Spleen (tissue), 11 donors: ENCODE measurements at regions not wholly inside any gene's neighbourhood (a gene's known extent, or its start where the extent isn't known, plus 50 kb on each side); places are given as distances from the start of the nearest gene placed in this dataset.

ENCODE experiments used
- DNase-seq: peaks from one replicate; pipeline ENCODE4 v3.0.0-alpha.2; 2020
- H3K27ac ChIP-seq, 8 donors: fragments of 200-600 bp; sonication (generic) in 7 of 8; 1 replicate in 4 of 8; 2 replicates in 4 of 8; pipeline versions ENCODE4 v1.5.0 to v1.8.0; 2016 to 2021; ENCODE audit warnings: inconsistent platforms in 4 of 8, mild to moderate bottlenecking in 4 of 8, moderate library complexity in 1 of 8
- H3K27me3 ChIP-seq, 7 donors: fragments of 200-600 bp; sonication (generic) in 6 of 7; replicated peaks in 1 of 7; 1 replicate in 4 of 7; 2 replicates in 3 of 7; pipeline versions ENCODE4 v1.5.0 to v1.8.0; 2016 to 2021; ENCODE audit warnings: inconsistent platforms in 3 of 7, mild to moderate bottlenecking in 1 of 7
- H3K36me3 ChIP-seq, 6 donors: fragments of 200-600 bp; sonication (generic) in 5 of 6; 1 replicate in 4 of 6; 2 replicates in 2 of 6; pipeline versions ENCODE4 v1.5.0 to v1.8.0; 2016 to 2021; ENCODE audit warnings: inconsistent platforms in 2 of 6
- H3K4me1 ChIP-seq, 6 donors: fragments of 200-600 bp; sonication (generic) in 5 of 6; 1 replicate in 3 of 6; 2 replicates in 3 of 6; pipeline versions ENCODE4 v1.5.0 to v1.8.0; 2016 to 2021; ENCODE audit warnings: inconsistent platforms in 3 of 6
- H3K4me3 ChIP-seq, 8 donors: fragments of 200-600 bp; sonication (generic) in 7 of 8; 1 replicate in 4 of 8; 2 replicates in 4 of 8; pipeline versions ENCODE4 v1.5.0 to v1.8.0; 2016 to 2021; ENCODE audit warnings: inconsistent platforms in 4 of 8, mild to moderate bottlenecking in 4 of 8, moderate library complexity in 2 of 8
- H3K9me3 ChIP-seq, 8 donors: fragments of 200-600 bp; sonication (generic) in 7 of 8; 1 replicate in 4 of 8; 2 replicates in 4 of 8; pipeline versions ENCODE4 v1.5.0 to v1.8.0; 2016 to 2021; ENCODE audit warnings: inconsistent platforms in 4 of 8
- POLR2A ChIP-seq, 3 donors: fragments of 450-650 bp; IDR thresholded peaks; one replicate each; pipeline ENCODE4 v1.5.1; 2017; ENCODE audit warnings: antibody characterized with exemption in 3 of 3, mild to moderate bottlenecking in 1 of 3
- POLR2AphosphoS5 ChIP-seq, 3 donors: sonication (generic); formaldehyde crosslinking; IDR thresholded peaks; one replicate each; pipeline ENCODE4 v1.5.1; 2017; ENCODE audit warnings: antibody characterized with exemption in 3 of 3
- WGBS, 5 donors: extraction: QIAGEN DNeasy Blood & Tissue Kit in 3 of 5; methylation state at CpG; one replicate each; pipeline versions ENCODE4 v1.1.5 to v1.1.7; 2013 to 2018; 5-methylcytosine and 5-hydroxymethylcytosine counted together
- intact Hi-C: fragments of 100-400 bp; cut with DNase I; formaldehyde crosslinking; loops from one replicate; pipeline ENCODE4 v1.15.0; 2023; ENCODE audit warnings: low total_unique reads
- TF ChIP-seq, protein P1 (sequence below), 11 experiments: fragments of 200-600 bp in 7 of 11; fragments of 450-650 bp in 4 of 11; sonication (generic) in 4 of 11; IDR thresholded peaks in 8 of 11; conservative IDR thresholded peaks in 3 of 11; 1 replicate in 7 of 11; 2 replicates in 4 of 11; pipeline versions ENCODE4 v1.4.0 to v1.8.0; 2016 to 2021; ENCODE audit warnings: antibody characterized with exemption in 11 of 11, inconsistent platforms in 4 of 11, mild to moderate bottlenecking in 1 of 11
- donor health status: healthy with polysubstance abuse.
- donor health status: DM: no; HTN: no; CAD: no; lungs with moderate emphysema.
- donor health status: DM: no; HTN: no; CAD: no.
- donor health status: Bipolar disorder and iron deficiency.
- donor health status: healthy.
- donor health status: DM: no; HTN: no; CAD: no.
- donor health status: DM: yes; HTN: yes; CAD: no.

DNA sequence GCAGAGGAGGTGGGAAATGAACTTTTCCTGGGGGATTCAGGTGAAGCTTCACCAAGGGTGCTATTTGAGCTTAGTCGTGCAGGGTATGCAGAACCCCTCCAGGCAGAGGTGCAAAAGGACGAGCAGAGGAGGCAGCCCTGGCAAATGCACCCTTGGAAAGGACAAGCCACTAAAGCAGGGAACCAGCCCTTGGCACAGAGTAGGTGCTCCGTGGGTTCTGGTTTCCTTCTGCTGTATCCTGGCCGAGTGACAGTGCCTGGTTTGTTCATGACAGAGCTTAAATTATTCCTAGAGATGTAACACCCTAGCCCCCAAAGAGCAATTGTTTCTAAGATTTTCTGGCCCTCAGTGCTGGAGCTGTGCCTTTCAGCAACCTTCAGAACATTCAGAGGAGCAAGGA, 73.4 kb upstream of the SYT6 start:
- H3K4me3 ChIP-seq: no peak overlapping the region
- TF ChIP-seq POLR2AphosphoS5 (IDR thresholded peaks at IDR 0.05) (no peak), POLR2A (IDR thresholded peaks at IDR 0.05) (no peak)
- TF ChIP-seq, protein P1, sequence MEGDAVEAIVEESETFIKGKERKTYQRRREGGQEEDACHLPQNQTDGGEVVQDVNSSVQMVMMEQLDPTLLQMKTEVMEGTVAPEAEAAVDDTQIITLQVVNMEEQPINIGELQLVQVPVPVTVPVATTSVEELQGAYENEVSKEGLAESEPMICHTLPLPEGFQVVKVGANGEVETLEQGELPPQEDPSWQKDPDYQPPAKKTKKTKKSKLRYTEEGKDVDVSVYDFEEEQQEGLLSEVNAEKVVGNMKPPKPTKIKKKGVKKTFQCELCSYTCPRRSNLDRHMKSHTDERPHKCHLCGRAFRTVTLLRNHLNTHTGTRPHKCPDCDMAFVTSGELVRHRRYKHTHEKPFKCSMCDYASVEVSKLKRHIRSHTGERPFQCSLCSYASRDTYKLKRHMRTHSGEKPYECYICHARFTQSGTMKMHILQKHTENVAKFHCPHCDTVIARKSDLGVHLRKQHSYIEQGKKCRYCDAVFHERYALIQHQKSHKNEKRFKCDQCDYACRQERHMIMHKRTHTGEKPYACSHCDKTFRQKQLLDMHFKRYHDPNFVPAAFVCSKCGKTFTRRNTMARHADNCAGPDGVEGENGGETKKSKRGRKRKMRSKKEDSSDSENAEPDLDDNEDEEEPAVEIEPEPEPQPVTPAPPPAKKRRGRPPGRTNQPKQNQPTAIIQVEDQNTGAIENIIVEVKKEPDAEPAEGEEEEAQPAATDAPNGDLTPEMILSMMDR (IDR thresholded peaks at IDR 0.05 in 8 of 11, conservative IDR thresholded peaks at IDR 0.05 in 3 of 11): no peak
- intact Hi-C loops: no loop called here
- 58 to 68% (median 61%) methylated on average over 4 of the region's 4 CpGs for WGBS, 5 donors
- H3K36me3 ChIP-seq: no peaks in the 10 kb centered on the region
- no peaks in the 10 kb centered on the region for H3K4me1 ChIP-seq
- DNase-seq: no peak
- H3K27me3 ChIP-seq: no peaks in the 10 kb centered on the region
- no peaks in the 10 kb centered on the region for H3K9me3 ChIP-seq
- no peak overlapping the region for H3K27ac ChIP-seq

DNA sequence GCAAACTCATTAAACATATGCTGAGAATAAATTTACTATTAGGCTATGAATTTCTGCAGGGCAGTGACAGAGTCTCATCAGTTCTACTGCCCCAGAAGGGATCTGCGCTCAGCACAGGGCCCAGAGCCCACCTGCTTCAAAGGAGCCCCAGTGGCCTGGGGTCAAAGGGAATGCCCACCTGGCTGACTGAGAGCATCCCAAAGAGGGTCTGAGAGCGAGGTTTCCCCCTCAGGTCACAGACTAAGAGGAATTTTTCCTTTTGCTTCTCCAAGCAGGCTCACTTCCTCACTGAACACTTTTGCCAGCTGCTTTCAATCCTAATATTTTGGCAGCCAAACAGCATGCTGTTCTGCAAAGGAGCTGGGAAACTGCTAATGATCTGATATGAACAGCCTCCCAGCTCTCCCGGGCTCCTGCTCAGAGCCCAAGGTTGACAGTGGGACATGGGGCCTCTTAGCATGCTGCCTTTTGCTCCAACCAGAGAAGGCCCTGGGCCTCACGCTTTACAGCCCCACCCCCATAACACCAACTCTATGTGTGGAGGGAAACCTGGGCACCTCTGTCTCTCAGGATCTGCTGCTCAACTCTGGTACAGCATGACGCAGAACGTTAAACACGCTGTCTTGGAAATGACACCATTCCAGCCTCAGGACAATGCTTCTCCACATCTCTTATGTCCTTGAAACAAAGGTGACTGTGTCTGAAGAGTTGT, 70.7 kb upstream of the SYT6 start:
- Histone ChIP-seq H3K4me1 (peaks cover 0 to under 1% (median 0%) of the 10 kb centered on the region in 6 donors), H3K4me3 (no peak overlapping the region), H3K27me3 (no peaks in the 10 kb centered on the region), H3K27ac (no peak overlapping the region), H3K9me3 (no peaks in the 10 kb centered on the region), H3K36me3 (no peaks in the 10 kb centered on the region)
- TF ChIP-seq, protein P1 (IDR thresholded peaks at IDR 0.05 in 8 of 11, conservative IDR thresholded peaks at IDR 0.05 in 3 of 11): no peak
- TF ChIP-seq POLR2A (IDR thresholded peaks at IDR 0.05): no peak
- TF ChIP-seq POLR2AphosphoS5 (IDR thresholded peaks at IDR 0.05): no peak
- intact Hi-C loops: no loop called here
- WGBS, 5 donors: 69 to 87% (median 80%) methylated on average over 7 of the region's 7 CpGs
- no peak for DNase-seq

DNA sequence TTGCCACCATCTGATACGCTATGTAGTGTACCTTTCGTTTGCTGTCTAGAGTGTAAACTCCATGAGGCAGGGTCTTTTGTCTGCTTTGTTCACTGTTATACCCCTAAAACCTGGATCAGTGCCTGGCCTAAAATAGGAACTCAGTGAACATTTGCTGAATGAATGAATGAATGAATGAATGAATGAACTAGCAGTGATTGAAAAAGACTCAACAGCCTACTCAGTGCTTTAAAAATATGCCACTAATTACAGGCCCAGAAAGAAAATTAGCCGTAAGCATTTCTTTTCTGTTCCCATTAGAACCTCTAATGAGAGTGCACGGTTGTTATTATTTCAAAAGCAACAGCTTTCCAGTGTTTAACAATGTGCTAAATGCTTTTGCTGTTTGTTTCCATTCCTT, 69.3 kb upstream of the SYT6 start:
- WGBS, 5 donors: 79 to 99% (median 92%) methylated on average over 4 of the region's 4 CpGs
- TF ChIP-seq, protein P1 (IDR thresholded peaks at IDR 0.05 in 8 of 11, conservative IDR thresholded peaks at IDR 0.05 in 3 of 11): no peak
- intact Hi-C loops: no loop called here

DNA sequence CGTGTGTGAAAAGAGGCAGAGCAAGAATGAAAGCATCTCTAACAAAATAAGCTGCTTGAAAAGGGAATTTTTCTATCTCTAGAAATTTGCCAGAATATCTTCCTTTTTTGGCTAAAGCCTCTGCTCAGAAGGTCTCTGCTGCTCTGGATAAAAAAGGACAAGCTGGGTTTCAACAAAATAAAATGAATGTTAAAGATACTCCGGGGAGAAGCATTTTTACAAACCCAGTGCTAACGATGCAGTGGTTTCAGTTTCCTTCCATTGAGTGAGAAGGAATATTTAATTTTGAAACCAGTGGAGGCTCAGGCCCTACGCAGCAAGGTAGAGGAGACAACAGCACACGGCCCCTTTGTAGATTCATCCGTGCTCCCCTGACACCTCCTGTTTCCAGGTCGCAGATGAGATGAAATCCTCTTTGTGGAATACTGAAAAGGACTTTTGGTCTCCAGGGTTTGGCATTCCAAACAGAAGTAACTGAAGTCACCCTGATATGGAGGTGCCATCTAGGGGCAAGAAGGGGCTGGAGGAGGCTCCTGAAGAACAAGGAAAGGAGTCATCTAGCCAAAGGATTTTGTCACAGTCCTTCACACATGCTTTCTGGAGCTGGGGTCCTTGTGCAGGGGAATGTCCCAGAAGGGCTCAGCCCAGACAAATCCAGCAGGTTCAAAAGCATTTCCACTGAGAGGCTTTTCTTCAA, 65.7 kb upstream of the SYT6 start:
- Histone ChIP-seq H3K27me3 (no peaks in the 10 kb centered on the region), H3K36me3 (no peaks in the 10 kb centered on the region), H3K27ac (no peak overlapping the region), H3K4me1 (peaks cover 0 to 7% (median 0%) of the 10 kb centered on the region in 6 donors), H3K9me3 (no peaks in the 10 kb centered on the region), H3K4me3 (peak overlapping the region in 1 of 8 donors; percentile 11)
- TF ChIP-seq POLR2A (IDR thresholded peaks at IDR 0.05): no peak
- no peak for TF ChIP-seq POLR2AphosphoS5 (IDR thresholded peaks at IDR 0.05)
- TF ChIP-seq, protein P1 (IDR thresholded peaks at IDR 0.05 in 8 of 11, conservative IDR thresholded peaks at IDR 0.05 in 3 of 11): no peak
- no peak for DNase-seq
- intact Hi-C loops: no loop called here
- WGBS, 5 donors: 34 to 62% (median 48%) methylated on average over 7 of the region's 7 CpGs

More for the DNA sequence above, 69.3 kb upstream of the SYT6 start:
- DNase-seq: no peak
- Histone ChIP-seq H3K27me3 (no peaks in the 10 kb centered on the region), H3K36me3 (no peaks in the 10 kb centered on the region), H3K27ac (no peak overlapping the region), H3K4me1 (peaks cover 0 to 7% (median 0%) of the 10 kb centered on the region in 6 donors), H3K4me3 (no peak overlapping the region), H3K9me3 (no peaks in the 10 kb centered on the region)
